GM23248 (cell line): ENCODE measurements at regions not wholly inside any gene's neighbourhood (a gene's known extent, or its start where the extent isn't known, plus 50 kb on each side); places are given as distances from the start of the nearest gene placed in this dataset.

ENCODE experiments used
- DNase-seq: peaks from one replicate; pipeline ENCODE4 v3.0.0-alpha.2; 2015
- H2AFZ ChIP-seq: fragments of 200-600 bp; sonication (generic); 2 replicates; pipeline ENCODE4 v1.6.1; 2016; ENCODE audit warnings: antibody characterized with exemption
- H3F3A ChIP-seq: fragments of 200-600 bp; sonication (generic); 2 replicates; pipeline ENCODE4 v1.6.1; 2016; ENCODE audit warnings: mild to moderate bottlenecking, antibody characterized with exemption, mixed run types; ENCODE audit not compliant: insufficient read depth
- H3K27ac ChIP-seq: fragments of 200-600 bp; sonication (generic); 2 replicates; pipeline ENCODE4 v1.5.1; 2016; ENCODE audit warnings: mild to moderate bottlenecking
- H3K27me3 ChIP-seq: fragments of 200-600 bp; sonication (generic); replicated peaks from 2 replicates; pipeline ENCODE4 v1.6.1; 2016; ENCODE audit warnings: mild to moderate bottlenecking; ENCODE audit not compliant: insufficient read depth
- H3K36me3 ChIP-seq: fragments of 200-600 bp; sonication (generic); 2 replicates; pipeline ENCODE4 v1.6.1; 2016; ENCODE audit warnings: low read depth, mild to moderate bottlenecking
- H3K4me1 ChIP-seq: fragments of 200-600 bp; sonication (generic); 2 replicates; pipeline ENCODE4 v1.6.1; 2016; ENCODE audit warnings: mild to moderate bottlenecking; ENCODE audit not compliant: insufficient read depth
- H3K4me2 ChIP-seq: fragments of 200-600 bp; sonication (generic); one replicate; pipeline ENCODE4 v1.6.1; 2016; ENCODE audit warnings: mild to moderate bottlenecking; ENCODE audit not compliant: unreplicated experiment
- H3K4me3 ChIP-seq: fragments of 200-600 bp; sonication (generic); 2 replicates; pipeline ENCODE4 v1.5.1; 2016; ENCODE audit warnings: mild to moderate bottlenecking
- H3K79me2 ChIP-seq: fragments of 200-600 bp; sonication (generic); 2 replicates; pipeline ENCODE4 v1.6.1; 2016; ENCODE audit warnings: mild to moderate bottlenecking; ENCODE audit not compliant: insufficient read depth
- H3K9ac ChIP-seq: fragments of 200-600 bp; sonication (generic); 2 replicates; pipeline ENCODE4 v1.6.1; 2016; ENCODE audit warnings: mild to moderate bottlenecking
- H3K9me2 ChIP-seq: fragments of 200-600 bp; sonication (generic); 2 replicates; pipeline ENCODE4 v1.6.1; 2016; ENCODE audit warnings: mixed run types, mild to moderate bottlenecking, moderate library complexity; ENCODE audit not compliant: insufficient read depth
- H3K9me3 ChIP-seq: fragments of 200-600 bp; sonication (generic); one replicate; pipeline ENCODE4 v1.6.1; 2017; ENCODE audit warnings: low read depth
- H4K20me1 ChIP-seq: fragments of 200-600 bp; sonication (generic); 2 replicates; pipeline ENCODE4 v1.6.0; 2016; ENCODE audit not compliant: insufficient read depth
- EZH2 ChIP-seq: fragments of 200-600 bp; sonication (generic); IDR thresholded peaks from 2 replicates; pipeline ENCODE4 v1.6.1; 2018; ENCODE audit warnings: antibody characterized with exemption, mild to moderate bottlenecking; ENCODE audit not compliant: insufficient read depth, poor library complexity, severe bottlenecking
- EZH2phosphoT487 ChIP-seq: fragments of 200-600 bp; sonication (generic); IDR thresholded peaks from 2 replicates; pipeline ENCODE4 v1.6.1; 2018; ENCODE audit warnings: antibody characterized with exemption, moderate library complexity, mild to moderate bottlenecking, low read depth; ENCODE audit not compliant: insufficient read depth
- WGBS, 2 experiments: methylation state at CpG; one replicate each; pipeline ENCODE4 v1.1.6; 2015 to 2017; ENCODE audit warnings: low lambda C conversion rate in 2 of 2, low coverage in 1 of 2; ENCODE audit errors: missing lambda C conversion rate in 2 of 2; 5-methylcytosine and 5-hydroxymethylcytosine counted together
- in situ Hi-C: fragments of 300-500 bp; cut with MboI; formaldehyde crosslinking; loops from 2 replicates; pipeline ENCODE4 v1.15.0; 2020

GRCh38 chr18:38310936-38311335 is 745.3 kb upstream of the CELF4 start:
- TF ChIP-seq EZH2 (no peak), EZH2phosphoT487 (no peak)
- in situ Hi-C loops = no loop called here
- H3K4me3 ChIP-seq = no peak overlapping the region

DNA sequence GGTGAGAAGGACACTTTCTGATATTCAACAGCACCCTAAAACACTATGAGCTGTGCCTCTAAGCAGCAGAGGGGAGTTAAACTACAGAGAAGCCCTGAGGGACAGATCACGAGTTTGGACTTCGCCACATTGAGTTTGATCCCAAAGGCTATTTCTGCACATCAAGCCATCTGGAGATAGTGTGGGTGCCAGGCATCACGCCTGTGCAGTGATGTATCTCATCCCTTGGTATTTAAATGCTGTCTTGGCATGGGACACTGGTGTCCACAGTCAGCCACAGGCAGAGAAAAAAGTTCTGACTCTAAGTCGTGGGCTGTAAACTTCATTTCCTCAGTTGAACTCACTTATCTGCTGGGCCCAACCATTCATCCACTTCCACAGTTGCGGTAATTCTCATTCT is 742.3 kb upstream of the CELF4 start:
- Histone ChIP-seq H3K36me3 (no peaks in the 10 kb centered on the region), H3K4me1 (no peaks in the 10 kb centered on the region), H3K27ac (no peak overlapping the region), H4K20me1 (no peaks in the 10 kb centered on the region), H3K27me3 (no peaks in the 10 kb centered on the region), H3K4me3 (no peak overlapping the region), H3K9ac (no peak overlapping the region), H2AFZ (no peak overlapping the region), H3K79me2 (no peaks in the 10 kb centered on the region), H3K4me2 (no peak overlapping the region), H3F3A (no peaks in the 10 kb centered on the region), H3K9me2 (no peaks in the 10 kb centered on the region), H3K9me3 (no peaks in the 10 kb centered on the region)
- TF ChIP-seq EZH2 (no peak), EZH2phosphoT487 (no peak)
- in situ Hi-C loops = no loop called here
- DNase-seq = no peak
- 13 to 17% methylated on average over 5 of the region's 5 CpGs for WGBS, 2 experiments

More at GRCh38 chr18:38310936-38311335, 745.3 kb upstream of the CELF4 start:
- H3F3A ChIP-seq = no peaks in the 10 kb centered on the region
- H3K9me3 ChIP-seq = no peaks in the 10 kb centered on the region
- no peaks in the 10 kb centered on the region for H4K20me1 ChIP-seq
- no peaks in the 10 kb centered on the region for H3K27me3 ChIP-seq
- H3K9me2 ChIP-seq = no peaks in the 10 kb centered on the region
- H3K4me1 ChIP-seq = no peaks in the 10 kb centered on the region
- H3K4me2 ChIP-seq = no peak overlapping the region
- no peak overlapping the region for H3K9ac ChIP-seq
- WGBS, 2 experiments = 2 to 10% methylated on average over 2 of the region's 2 CpGs
- H2AFZ ChIP-seq = no peak overlapping the region
- DNase-seq = no peak
- H3K36me3 ChIP-seq = no peaks in the 10 kb centered on the region
- no peak overlapping the region for H3K27ac ChIP-seq
- no peaks in the 10 kb centered on the region for H3K79me2 ChIP-seq

DNA sequence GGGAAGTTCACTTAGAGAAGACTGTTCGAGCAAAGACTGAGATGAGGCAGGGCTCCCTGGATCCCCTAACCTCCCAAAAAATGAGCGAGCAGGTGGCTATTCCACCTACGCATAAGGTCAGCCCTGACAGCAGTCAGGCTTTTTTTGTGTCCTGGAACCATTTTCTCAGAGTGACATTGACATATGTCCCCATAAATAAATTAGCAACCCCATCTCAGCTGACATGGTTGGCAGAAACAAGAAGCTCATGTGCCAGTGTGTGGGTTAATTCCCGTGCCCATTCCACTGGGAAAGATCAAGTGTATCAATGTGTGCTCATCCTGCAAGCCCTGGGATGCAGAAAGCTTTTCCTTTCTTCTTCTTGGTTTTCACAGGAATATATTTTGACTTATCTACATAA is 740.4 kb upstream of the CELF4 start:
- Histone ChIP-seq H3K36me3 (no peaks in the 10 kb centered on the region), H3K27me3 (no peaks in the 10 kb centered on the region), H3F3A (no peaks in the 10 kb centered on the region), H3K9ac (no peak overlapping the region), H3K4me1 (no peaks in the 10 kb centered on the region), H4K20me1 (no peaks in the 10 kb centered on the region), H3K4me2 (no peak overlapping the region), H2AFZ (no peak overlapping the region), H3K4me3 (no peak overlapping the region), H3K9me3 (no peaks in the 10 kb centered on the region), H3K27ac (no peak overlapping the region), H3K79me2 (no peaks in the 10 kb centered on the region), H3K9me2 (no peaks in the 10 kb centered on the region)
- TF ChIP-seq EZH2 (no peak), EZH2phosphoT487 (no peak)
- no peak for DNase-seq
- in situ Hi-C loops = no loop called here
- WGBS, 2 experiments = 13 to 16% methylated on average over 4 of the region's 4 CpGs

- no peak overlapping the region for H2AFZ ChIP-seq
- H3K4me2 ChIP-seq = no peak overlapping the region
- no peaks in the 10 kb centered on the region for H4K20me1 ChIP-seq
- no peak overlapping the region for H3K9ac ChIP-seq
- in situ Hi-C loops = no loop called here
- no peaks in the 10 kb centered on the region for H3K9me3 ChIP-seq
- no peak overlapping the region for H3K27ac ChIP-seq
- H3K9me2 ChIP-seq = no peaks in the 10 kb centered on the region
- TF ChIP-seq EZH2phosphoT487 = no peak
- TF ChIP-seq EZH2 = no peak
- DNase-seq = no peak
- no peak overlapping the region for H3K4me3 ChIP-seq
- H3K27me3 ChIP-seq = no peaks in the 10 kb centered on the region
- H3K36me3 ChIP-seq = no peaks in the 10 kb centered on the region
- no peaks in the 10 kb centered on the region for H3K4me1 ChIP-seq
- no peaks in the 10 kb centered on the region for H3F3A ChIP-seq
- H3K79me2 ChIP-seq = no peaks in the 10 kb centered on the region
These were observed 736.0 kb upstream of the CELF4 start for GRCh38 chr18:38301621-38302020.

- H3K9me3 ChIP-seq = no peaks in the 10 kb centered on the region
- no peaks in the 10 kb centered on the region for H3K79me2 ChIP-seq
- TF ChIP-seq EZH2 = no peak
- H3K4me1 ChIP-seq = no peaks in the 10 kb centered on the region
- 39 to 41% methylated on average over 4 of the region's 4 CpGs for WGBS, 2 experiments
- H3F3A ChIP-seq = no peaks in the 10 kb centered on the region
- H2AFZ ChIP-seq = no peak overlapping the region
- no peak overlapping the region for H3K4me3 ChIP-seq
- no peak overlapping the region for H3K9ac ChIP-seq
- in situ Hi-C loops = no loop called here
- H3K9me2 ChIP-seq = no peaks in the 10 kb centered on the region
- H3K27me3 ChIP-seq = no peaks in the 10 kb centered on the region
- no peaks in the 10 kb centered on the region for H3K36me3 ChIP-seq
- no peaks in the 10 kb centered on the region for H4K20me1 ChIP-seq
- no peak overlapping the region for H3K27ac ChIP-seq
- no peak overlapping the region for H3K4me2 ChIP-seq
- DNase-seq = no peak
These were observed 732.3 kb upstream of the CELF4 start for GRCh38 chr18:38297910-38298309.
